Fibroblast of skin of left biceps (primary cell): ENCODE measurements at regions not wholly inside any gene's neighbourhood (a gene's known extent, or its start where the extent isn't known, plus 50 kb on each side); places are given as distances from the start of the nearest gene placed in this dataset.
"Not testable (repeated sequence)": the region's sequence is repeated elsewhere in the genome, so short reads cannot be mapped to it uniquely, and the experiment has no call there.

Experiments used
- DNase-seq, 2 experiments: peaks; one replicate each; pipeline ENCODE4 v3.0.0-alpha.2; 2013; ENCODE audit warnings: low read depth in 2 of 2

GRCh38 chr2:4693266-4693665 is 989.9 kb downstream of the DCDC2C start:
- DNase-seq, result no peak

- no peak for DNase-seq
These were observed 992.0 kb downstream of the DCDC2C start for GRCh38 chr2:4695281-4695861.

GRCh38 chr2:4715065-4715464 is 977.1 kb upstream of the SOX11 start:
- no peak for DNase-seq

GRCh38 chr2:4718777-4719176 is 973.4 kb upstream of the SOX11 start:
- DNase-seq, result no peak

GRCh38 chr2:4725618-4726017 is 966.6 kb upstream of the SOX11 start:
- no peak for DNase-seq

GRCh38 chr2:4732560-4732959 is 959.6 kb upstream of the SOX11 start:
- DNase-seq, result no peak

- DNase-seq, result no peak
These were observed 946.9 kb upstream of the SOX11 start for GRCh38 chr2:4745056-4745991.

GRCh38 chr2:4753721-4754120 is 938.5 kb upstream of the SOX11 start:
- DNase-seq, result no peak

GRCh38 chr2:4762951-4763376 is 929.2 kb upstream of the SOX11 start:
- DNase-seq, result no peak

GRCh38 chr2:4765787-4766530 is 926.2 kb upstream of the SOX11 start:
- no peak for DNase-seq

GRCh38 chr2:4775668-4776067 is 916.5 kb upstream of the SOX11 start:
- DNase-seq, result no peak

GRCh38 chr2:4780679-4781078 is 911.5 kb upstream of the SOX11 start:
- no peak for DNase-seq

GRCh38 chr2:4782647-4783046 is 909.5 kb upstream of the SOX11 start:
- DNase-seq, result no peak

GRCh38 chr2:4791488-4791887 is 900.7 kb upstream of the SOX11 start:
- DNase-seq, result no peak

GRCh38 chr2:4792126-4792525 is 900.1 kb upstream of the SOX11 start:
- DNase-seq, result no peak

- no peak for DNase-seq
These were observed 888.8 kb upstream of the SOX11 start for GRCh38 chr2:4803396-4803795.

- not testable (repeated sequence) for DNase-seq
These were observed 878.0 kb upstream of the SOX11 start for GRCh38 chr2:4814137-4814536.

- DNase-seq, result no peak
These were observed 864.3 kb upstream of the SOX11 start for GRCh38 chr2:4827836-4828235.

- no peak for DNase-seq
These were observed 863.4 kb upstream of the SOX11 start for GRCh38 chr2:4828682-4829374.

GRCh38 chr2:4831751-4832150 is 860.4 kb upstream of the SOX11 start:
- DNase-seq, result no peak

GRCh38 chr2:4832642-4833041 is 859.5 kb upstream of the SOX11 start:
- no peak for DNase-seq

- no peak for DNase-seq
These were observed 853.6 kb upstream of the SOX11 start for GRCh38 chr2:4838626-4839025.
